ENCODE measurements at regions not wholly inside any gene's neighbourhood (a gene's known extent, or its start where the extent isn't known, plus 50 kb on each side); places are given as distances from the start of the nearest gene placed in this dataset.

DNA sequence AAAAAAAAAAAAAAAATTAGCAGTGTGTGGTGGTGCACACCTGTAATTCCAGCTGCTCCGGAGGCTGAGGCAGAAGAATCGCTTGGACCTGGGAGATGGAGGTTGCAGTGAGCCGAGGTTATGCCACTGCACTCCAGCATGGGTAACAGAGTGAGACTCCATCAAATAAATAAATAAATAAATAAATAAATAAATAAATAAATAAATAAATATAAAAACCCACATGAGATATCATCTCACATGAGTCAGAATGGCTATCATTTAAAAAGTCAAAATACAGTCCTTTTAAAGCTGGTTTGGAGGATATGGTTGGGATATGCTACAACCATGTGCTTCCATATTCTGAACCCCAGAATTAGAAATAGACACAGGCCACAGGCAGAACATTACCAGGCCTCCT lies 114.3 kb downstream of the WSCD1 start:
- DNase-seq: no peak

GRCh38 chr17:6179017-6179416 lies 108.8 kb downstream of the WSCD1 start:
- DNase-seq: no peak
- Histone ChIP-seq H3K4me3 (ENCODE audit: low read depth, low read length) (no peak overlapping the region), H3K36me3 (replicated peaks) (no peaks in the 10 kb centered on the region), H3K27ac (no peak overlapping the region), H3K27me3 (replicated peaks) (no peaks in the 10 kb centered on the region)
- in situ Hi-C loops (cut with HindIII; ENCODE audit: low pct_ligation_motif_present, low sequenced_read_pairs): no loop called here
- TF ChIP-seq, protein P1, sequence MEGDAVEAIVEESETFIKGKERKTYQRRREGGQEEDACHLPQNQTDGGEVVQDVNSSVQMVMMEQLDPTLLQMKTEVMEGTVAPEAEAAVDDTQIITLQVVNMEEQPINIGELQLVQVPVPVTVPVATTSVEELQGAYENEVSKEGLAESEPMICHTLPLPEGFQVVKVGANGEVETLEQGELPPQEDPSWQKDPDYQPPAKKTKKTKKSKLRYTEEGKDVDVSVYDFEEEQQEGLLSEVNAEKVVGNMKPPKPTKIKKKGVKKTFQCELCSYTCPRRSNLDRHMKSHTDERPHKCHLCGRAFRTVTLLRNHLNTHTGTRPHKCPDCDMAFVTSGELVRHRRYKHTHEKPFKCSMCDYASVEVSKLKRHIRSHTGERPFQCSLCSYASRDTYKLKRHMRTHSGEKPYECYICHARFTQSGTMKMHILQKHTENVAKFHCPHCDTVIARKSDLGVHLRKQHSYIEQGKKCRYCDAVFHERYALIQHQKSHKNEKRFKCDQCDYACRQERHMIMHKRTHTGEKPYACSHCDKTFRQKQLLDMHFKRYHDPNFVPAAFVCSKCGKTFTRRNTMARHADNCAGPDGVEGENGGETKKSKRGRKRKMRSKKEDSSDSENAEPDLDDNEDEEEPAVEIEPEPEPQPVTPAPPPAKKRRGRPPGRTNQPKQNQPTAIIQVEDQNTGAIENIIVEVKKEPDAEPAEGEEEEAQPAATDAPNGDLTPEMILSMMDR (IDR thresholded peaks at IDR 0.05; ENCODE audit: low read depth, low read length, missing control alignments): no peak

More for the DNA sequence above, 114.3 kb downstream of the WSCD1 start:
- H3K27me3 ChIP-seq (replicated peaks): no peaks in the 10 kb centered on the region
- H3K4me3 ChIP-seq (ENCODE audit: low read depth, low read length): no peak overlapping the region
- H3K27ac ChIP-seq: no peak overlapping the region
- TF ChIP-seq, protein P1 (IDR thresholded peaks at IDR 0.05; ENCODE audit: low read depth, low read length, missing control alignments): no peak
- in situ Hi-C loops (cut with HindIII; ENCODE audit: low pct_ligation_motif_present, low sequenced_read_pairs): no loop called here
- no peaks in the 10 kb centered on the region for H3K36me3 ChIP-seq (replicated peaks)

GRCh38 chr17:6177941-6178694 lies 107.9 kb downstream of the WSCD1 start:
- no peak overlapping the region for H3K27ac ChIP-seq
- H3K36me3 ChIP-seq (replicated peaks): no peaks in the 10 kb centered on the region

More at GRCh38 chr17:6177941-6178694, 107.9 kb downstream of the WSCD1 start:
- in situ Hi-C loops (cut with HindIII; ENCODE audit: low pct_ligation_motif_present, low sequenced_read_pairs): no loop called here
- no peak for DNase-seq
- Histone ChIP-seq H3K4me3 (ENCODE audit: low read depth, low read length) (no peak overlapping the region), H3K27me3 (replicated peaks) (no peaks in the 10 kb centered on the region)
- TF ChIP-seq, protein P1 (IDR thresholded peaks at IDR 0.05; ENCODE audit: low read depth, low read length, missing control alignments): no peak
